NOMO-1 treated with DMSO at 0.1 percent for 48 hours (cell line): ENCODE measurements at regions not wholly inside any gene's neighbourhood (a gene's known extent, or its start where the extent isn't known, plus 50 kb on each side); places are given as distances from the start of the nearest gene placed in this dataset.

Experiments
- DNase-seq: peaks from one replicate; lab custom pipeline; 2025; ENCODE audit not compliant: unreplicated experiment; lab: John Stamatoyannopoulos, UW

GRCh38 chr15:101551696-101552591 lies 62.4 kb upstream of the PCSK6 start:
- DNase-seq, result no peak

GRCh38 chr15:101550124-101550523 lies 60.6 kb upstream of the PCSK6 start:
- no peak for DNase-seq

- no peak for DNase-seq
These were observed 60.1 kb upstream of the PCSK6 start for GRCh38 chr15:101549647-101550046.

GRCh38 chr15:101547737-101548136 lies 58.2 kb upstream of the PCSK6 start:
- DNase-seq, result no peak

- DNase-seq, result no peak
These were observed 56.3 kb upstream of the PCSK6 start for GRCh38 chr15:101545548-101546505.

GRCh38 chr15:101544613-101544945 lies 55.1 kb upstream of the PCSK6 start:
- DNase-seq, result no peak

DNA sequence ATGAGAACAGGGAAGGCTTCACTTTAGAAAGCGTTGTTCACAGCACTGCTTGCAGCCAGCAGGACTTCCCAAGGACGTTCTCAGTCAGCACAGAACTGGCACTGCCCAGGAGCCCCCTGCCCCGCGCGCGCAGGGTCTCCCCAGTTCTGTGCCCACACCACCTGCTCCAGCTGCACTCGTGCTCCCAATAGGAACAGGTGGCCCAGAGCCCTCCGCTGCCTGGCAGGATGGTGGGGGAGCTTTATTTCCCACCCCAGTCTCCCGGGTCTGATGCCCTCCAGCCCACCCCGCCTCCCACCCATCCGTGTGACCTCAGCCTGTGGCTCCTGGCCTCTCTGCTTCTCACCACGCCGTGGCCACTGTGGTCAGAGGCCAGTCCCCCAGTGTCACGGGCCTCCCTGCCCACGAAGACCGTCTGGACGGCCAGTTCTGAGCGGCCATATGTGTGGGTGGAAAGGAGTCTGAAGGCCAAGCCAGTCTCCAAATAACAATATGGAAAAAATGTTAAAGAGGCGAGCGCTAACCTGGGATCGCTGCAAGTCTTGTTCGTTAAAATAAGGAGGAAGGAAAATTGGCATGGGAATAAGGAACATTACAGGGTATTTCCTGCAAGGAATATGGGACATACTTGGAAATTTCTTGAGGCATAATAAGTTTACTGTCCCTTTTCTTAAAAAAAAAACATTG lies 54.6 kb upstream of the PCSK6 start:
- no peak for DNase-seq

DNA sequence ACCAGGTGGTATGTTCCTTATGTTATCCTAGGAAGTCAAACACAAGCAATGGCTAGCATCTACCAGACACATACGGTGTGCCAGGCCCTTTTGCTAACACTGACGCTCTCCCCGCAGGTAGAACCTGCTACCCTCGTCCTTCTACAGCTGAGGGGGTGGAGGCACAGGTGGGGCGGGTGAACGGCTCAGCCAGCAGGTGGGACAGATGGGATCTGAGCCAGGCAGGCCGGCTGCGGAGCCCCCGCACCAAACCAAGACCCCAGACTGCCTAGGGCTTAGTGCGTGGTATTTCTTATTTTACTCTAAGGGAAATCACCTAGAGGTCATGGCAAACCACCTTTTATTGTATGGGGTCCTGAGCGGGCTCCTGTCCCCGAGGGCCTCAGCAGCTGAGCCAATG lies 53.9 kb upstream of the PCSK6 start:
- no peak for DNase-seq

GRCh38 chr15:101543026-101543390 lies 53.5 kb upstream of the PCSK6 start:
- no peak for DNase-seq

DNA sequence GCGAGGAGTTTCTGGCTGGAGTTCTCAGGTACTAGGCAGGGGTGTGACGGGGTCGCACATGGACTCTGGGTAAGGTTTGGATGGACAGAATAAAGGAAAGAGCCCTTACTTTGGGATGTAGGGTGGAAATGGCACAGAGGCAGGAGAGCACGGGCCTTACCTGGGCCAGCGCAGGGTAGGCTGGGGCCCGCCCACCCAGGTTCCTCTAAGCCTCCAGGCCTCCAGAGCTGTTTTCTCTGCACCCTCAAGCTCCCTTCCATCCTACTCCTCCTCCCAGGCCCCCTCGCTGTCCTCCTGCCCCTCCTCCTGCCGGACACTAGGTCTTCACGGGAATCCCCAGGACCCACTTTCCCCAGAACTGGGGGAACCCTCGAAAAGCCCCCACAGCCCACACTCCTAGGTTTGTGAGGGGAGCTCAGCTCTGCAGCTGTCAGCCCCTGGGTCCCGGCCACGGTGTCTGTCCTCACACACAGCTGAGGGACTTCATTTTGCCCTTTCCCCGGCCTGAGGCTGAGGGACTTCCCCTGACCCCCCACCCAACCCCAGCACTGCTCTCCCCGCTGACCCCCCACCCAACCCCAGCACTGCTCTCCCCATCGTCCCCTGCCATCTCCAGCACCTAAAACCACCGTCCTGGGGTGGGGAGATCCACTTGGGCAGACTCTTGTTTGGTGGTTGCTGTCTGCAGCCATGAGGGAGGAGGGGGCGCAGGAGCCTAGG lies 53.0 kb upstream of the PCSK6 start:
- DNase-seq, result no peak

DNA sequence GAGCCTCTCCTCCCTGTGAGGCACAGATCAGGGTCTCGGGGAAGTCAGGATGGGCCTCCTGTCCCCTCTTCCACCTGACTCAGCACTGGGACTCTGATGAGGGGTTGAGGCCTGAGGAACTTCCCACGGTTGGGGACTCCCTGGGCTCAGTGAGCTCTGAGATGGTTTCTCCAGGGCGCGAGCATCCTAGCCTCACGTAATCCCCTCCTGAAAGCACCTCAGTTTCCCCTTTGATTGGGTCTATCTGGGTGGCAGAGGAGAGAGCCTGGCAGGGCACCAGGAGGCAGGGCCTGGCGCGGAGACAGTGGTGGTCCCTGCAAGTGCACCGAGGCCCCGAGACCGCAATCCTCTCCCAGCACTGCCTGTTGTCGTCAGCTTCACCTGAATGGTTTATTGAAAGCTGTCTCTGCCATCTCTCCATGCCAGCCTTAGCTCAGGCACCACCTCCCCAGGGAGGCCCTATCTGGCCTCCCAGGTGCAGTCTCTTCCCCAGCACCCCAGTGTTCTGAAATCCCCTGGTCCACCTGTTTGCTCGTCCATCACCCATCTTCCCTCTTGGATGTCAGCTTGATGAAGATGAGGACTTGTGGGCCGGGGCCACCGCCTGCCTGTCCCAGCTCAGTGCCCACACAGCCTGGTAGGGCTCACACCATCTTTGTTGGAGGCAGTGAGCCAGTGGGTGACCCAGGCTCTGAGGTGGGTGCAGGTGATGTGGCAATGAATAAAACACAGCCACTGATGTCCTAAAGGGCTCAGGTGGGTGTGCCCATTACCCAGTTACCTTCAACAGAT lies 52.2 kb upstream of the PCSK6 start:
- no peak for DNase-seq

DNA sequence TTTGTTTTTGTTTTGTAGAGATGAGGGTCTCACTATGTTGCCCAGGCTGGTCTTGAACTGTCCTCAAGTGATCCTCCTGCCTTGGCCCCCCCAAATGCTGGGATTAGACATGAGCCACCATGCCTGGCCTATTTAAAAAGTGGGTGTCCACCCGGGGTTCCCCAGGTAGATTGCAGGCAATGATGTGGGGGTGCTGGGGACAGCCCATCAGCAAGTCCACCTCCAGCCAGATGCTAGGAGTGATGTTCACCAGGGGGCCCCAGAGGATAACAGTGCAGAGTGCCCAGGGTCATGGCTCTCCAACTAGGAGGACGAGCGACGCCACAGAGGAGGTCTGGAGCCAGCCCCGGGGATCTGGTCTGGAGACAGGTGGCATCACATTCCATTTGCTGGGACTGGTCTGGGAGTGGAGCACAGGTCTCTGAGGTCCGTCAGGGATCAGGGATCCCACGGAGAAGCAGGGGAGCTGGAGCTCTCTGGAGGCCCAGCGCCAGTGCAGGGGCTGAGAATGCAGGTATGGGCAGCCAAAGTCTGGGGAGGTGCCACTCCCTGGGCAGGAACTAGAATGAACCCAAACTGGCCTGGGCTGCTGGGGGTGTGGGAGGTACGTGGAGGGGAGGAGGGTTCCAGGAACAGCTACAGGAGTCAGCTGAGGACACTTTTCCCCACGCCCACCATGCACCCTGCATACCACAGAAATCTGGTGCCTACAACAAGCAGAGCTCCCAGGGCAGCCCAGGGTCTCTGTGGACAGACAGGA lies 51.2 kb upstream of the PCSK6 start:
- no peak for DNase-seq

- DNase-seq, result no peak
These were observed 50.4 kb upstream of the PCSK6 start for GRCh38 chr15:101539930-101540329.

DNA sequence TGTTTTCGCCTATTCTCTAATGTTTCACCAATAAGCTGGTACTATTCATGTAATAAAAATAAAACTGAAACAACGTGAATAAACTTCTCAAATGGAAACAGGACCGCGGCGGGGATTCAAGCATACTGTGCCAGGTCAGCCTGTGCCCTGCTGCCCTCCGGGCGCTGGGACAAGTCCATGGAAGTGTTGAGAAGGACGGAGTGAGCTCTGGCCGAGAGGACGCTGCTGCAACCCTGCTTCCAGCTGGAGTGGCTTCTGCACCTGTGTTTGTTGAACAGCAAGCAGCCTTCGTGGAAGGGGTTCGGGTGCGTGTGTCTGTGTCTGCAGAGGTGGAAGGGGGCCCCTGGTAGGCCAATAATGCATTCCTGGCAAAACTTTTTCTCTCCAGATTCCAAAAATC lies 50.0 kb upstream of the PCSK6 start:
- DNase-seq, result no peak
